RWPE1 (cell line): ENCODE measurements at regions not wholly inside any gene's neighbourhood (a gene's known extent, or its start where the extent isn't known, plus 50 kb on each side); places are given as distances from the start of the nearest gene placed in this dataset.

Experiments used
- CTCF ChIA-PET: fragments of 350-600 bp; sonication (Branson Sonifier 250); formaldehyde crosslinking; extraction: SDS; loops from one replicate; lab custom pipeline; 2021; lab: Yijun Ruan, JAX
- POLR2A ChIA-PET: fragments of 400-600 bp; formaldehyde crosslinking; extraction: SDS; loops from one replicate; lab custom pipeline; 2020; ENCODE audit warnings: antibody characterized with exemption; ENCODE audit not compliant: low non-redundant PET; lab: Yijun Ruan, JAX
- DNase-seq: peaks from one replicate; pipeline ENCODE4 v3.0.0; 2012; ENCODE audit warnings: low spot score
- H3K27ac ChIP-seq: fragments of 450-650 bp; 2 replicates; pipeline ENCODE4 v1.5.1; 2017
- TF ChIP-seq, protein P1 (sequence below): fragments of 450-650 bp; conservative IDR thresholded peaks from 2 replicates; pipeline ENCODE4 v1.5.1; 2017; ENCODE audit warnings: low read depth, mild to moderate bottlenecking

DNA sequence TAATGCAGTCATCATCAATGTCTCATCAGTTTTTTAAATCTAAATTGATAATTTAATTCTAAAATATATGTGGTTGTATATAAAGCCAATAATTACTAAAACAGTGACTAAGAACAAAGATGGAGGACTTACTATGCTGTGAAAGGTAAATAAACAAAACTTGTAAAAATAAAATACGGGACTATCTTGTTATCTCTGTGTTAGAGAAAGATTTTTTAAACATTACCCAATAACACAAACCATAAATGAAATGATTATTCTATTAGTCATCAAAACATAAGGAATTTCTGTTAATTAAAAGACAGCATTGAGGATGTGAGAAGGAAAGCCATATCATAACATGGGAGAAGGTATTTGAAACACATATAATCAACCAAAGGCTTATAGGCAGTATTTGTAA lies 226.2 kb upstream of the SMC2 start:
- TF ChIP-seq, protein P1, sequence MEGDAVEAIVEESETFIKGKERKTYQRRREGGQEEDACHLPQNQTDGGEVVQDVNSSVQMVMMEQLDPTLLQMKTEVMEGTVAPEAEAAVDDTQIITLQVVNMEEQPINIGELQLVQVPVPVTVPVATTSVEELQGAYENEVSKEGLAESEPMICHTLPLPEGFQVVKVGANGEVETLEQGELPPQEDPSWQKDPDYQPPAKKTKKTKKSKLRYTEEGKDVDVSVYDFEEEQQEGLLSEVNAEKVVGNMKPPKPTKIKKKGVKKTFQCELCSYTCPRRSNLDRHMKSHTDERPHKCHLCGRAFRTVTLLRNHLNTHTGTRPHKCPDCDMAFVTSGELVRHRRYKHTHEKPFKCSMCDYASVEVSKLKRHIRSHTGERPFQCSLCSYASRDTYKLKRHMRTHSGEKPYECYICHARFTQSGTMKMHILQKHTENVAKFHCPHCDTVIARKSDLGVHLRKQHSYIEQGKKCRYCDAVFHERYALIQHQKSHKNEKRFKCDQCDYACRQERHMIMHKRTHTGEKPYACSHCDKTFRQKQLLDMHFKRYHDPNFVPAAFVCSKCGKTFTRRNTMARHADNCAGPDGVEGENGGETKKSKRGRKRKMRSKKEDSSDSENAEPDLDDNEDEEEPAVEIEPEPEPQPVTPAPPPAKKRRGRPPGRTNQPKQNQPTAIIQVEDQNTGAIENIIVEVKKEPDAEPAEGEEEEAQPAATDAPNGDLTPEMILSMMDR, result no peak
- peak; percentile 20 for DNase-seq
- H3K27ac ChIP-seq, result no peak overlapping the region
- CTCF ChIA-PET, result no interaction called here
- POLR2A ChIA-PET, result no interaction called here

DNA sequence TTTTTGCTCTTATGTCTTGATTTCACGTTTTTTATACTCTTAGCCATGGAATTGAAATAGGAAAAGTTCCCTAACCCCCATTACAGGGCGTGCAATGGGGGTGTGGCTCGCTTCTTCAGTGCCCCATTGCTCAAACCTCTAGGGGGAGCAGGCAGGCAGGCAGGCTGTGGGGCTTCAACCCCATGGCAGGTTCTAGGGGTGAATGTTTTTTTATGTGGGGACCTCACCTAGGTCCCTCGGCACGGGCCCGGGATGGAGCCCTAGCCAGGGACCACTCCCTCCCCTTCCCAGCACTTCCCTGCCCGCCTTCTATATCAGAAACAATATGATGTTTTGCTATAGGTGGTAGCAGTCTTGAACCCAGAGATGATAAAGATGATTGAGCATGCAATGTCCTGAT lies 221.3 kb upstream of the SMC2 start:
- ChIA-PET POLR2A (no interaction called here), CTCF (interaction anchor here (0.6 kb wide), 1 partner anchor 57 kb away, joined by 3 read pairs; no protein-coding TSS in a partner anchor)
- H3K27ac ChIP-seq, result no peak overlapping the region
- DNase-seq, result no peak
- TF ChIP-seq, protein P1, result no peak

DNA sequence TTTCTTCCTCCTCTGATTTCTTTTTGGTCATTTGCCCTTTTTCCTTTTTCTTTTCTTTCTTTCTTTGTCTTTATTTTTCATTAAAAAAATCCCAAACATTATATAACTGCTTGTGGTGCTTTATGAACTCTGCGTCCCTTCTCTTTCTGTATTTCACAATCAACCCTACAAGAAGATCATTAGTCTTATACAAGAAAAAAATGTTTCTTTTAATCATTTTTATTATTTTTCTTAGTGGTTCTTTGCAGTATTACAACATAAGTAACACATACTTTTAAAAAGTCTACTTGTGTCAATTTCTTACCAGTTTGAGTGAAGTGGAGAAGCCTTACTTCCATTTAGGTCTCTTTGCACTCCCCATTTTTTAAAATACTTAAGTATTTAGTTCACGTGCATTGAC lies 212.7 kb upstream of the SMC2 start:
- CTCF ChIA-PET, result interaction anchor here (0.6 kb wide), 1 partner anchor 144 kb away, joined by 4 read pairs; no protein-coding TSS in a partner anchor
- TF ChIP-seq, protein P1, result no peak
- POLR2A ChIA-PET, result no interaction called here
- no peak for DNase-seq
- no peak overlapping the region for H3K27ac ChIP-seq

DNA sequence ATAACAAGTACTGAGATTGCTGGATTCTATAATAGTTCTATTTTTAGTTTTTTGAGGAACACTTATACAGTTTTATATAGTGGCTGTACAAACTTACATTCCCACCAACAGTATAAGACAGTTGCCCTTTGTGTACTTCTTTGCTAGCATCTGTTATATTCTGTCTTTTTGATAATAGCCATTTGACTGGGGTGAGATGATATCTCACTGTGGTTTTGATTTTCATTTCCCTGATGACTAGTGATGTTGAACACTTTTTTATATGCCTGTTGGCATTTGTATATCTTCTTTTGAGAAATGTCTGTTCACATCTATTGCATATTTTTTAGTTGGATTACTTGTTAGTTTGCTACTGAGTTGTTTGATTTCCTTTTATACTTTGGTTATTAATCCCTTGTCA lies 204.1 kb upstream of the SMC2 start:
- TF ChIP-seq, protein P1, result no peak
- no peak for DNase-seq
- no peak overlapping the region for H3K27ac ChIP-seq
- ChIA-PET POLR2A (no interaction called here), CTCF (no interaction called here)

DNA sequence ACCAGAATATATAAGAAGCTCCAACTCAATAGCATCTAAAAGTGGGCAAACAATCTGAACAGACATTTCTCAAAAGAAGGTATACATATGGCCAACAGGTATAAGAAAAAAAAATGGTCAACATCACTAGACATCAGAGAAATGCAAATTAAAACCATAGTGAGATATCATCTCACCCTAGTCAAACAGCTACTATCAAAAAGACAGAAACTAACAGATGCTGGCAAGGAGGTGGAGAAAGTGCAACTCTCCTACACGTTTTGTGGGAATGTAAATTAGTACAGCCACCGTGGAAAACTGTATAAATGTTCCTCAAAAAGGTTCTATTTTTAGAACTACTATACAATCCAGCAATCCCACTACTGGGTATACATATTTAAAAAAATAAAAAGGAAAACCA lies 199.9 kb upstream of the SMC2 start:
- no peak overlapping the region for H3K27ac ChIP-seq
- no peak for DNase-seq
- CTCF ChIA-PET, result interaction anchor here (0.7 kb wide), 1 partner anchor 20 kb away, joined by 3 read pairs; no protein-coding TSS in a partner anchor
- POLR2A ChIA-PET, result no interaction called here
- TF ChIP-seq, protein P1, result no peak

DNA sequence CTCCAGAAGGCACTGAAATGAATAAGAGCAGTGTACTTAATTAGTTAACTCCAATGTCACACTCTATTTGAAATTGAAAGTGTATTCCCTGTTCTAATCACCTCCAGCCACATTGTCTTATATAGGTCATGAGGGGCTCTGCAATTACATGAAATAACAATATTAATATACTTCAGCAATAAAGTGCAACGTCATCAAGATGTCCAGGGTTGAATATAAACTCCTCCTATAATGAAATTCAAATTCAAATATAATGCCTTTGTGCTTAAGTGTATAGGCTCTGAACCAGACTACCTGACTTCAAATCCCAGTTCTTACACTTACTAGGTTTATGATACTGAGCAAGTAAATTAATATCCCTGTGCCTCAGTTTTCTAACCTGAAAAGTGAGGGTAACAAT lies 195.6 kb upstream of the SMC2 start:
- H3K27ac ChIP-seq, result no peak overlapping the region
- ChIA-PET CTCF (interaction anchor here (0.7 kb wide), 1 partner anchor 1149 kb away, joined by 3 read pairs; no protein-coding TSS in a partner anchor), POLR2A (no interaction called here)
- DNase-seq, result no peak
- TF ChIP-seq, protein P1, result no peak
